SH-SY5Y (cell line): ENCODE measurements at regions not wholly inside any gene's neighbourhood (a gene's known extent, or its start where the extent isn't known, plus 50 kb on each side); places are given as distances from the start of the nearest gene placed in this dataset.

ENCODE experiments used
- GATA2 ChIP-seq: IDR thresholded peaks from 2 replicates; pipeline ENCODE4 v1.6.1; 2011; ENCODE audit warnings: mild to moderate bottlenecking, low read depth, low read length
- GATA3 ChIP-seq: IDR thresholded peaks from 2 replicates; pipeline ENCODE4 v1.6.1; 2011; ENCODE audit warnings: low read depth, mild to moderate bottlenecking, low read length, moderate library complexity

GRCh38 chrX:122869171-122869570, 314.9 kb upstream of the GRIA3 start:
- TF ChIP-seq GATA2 (no peak), GATA3 (no peak)
